ENCODE measurements at regions not wholly inside any gene's neighbourhood (a gene's known extent, or its start where the extent isn't known, plus 50 kb on each side); places are given as distances from the start of the nearest gene placed in this dataset.

- H3K9me3 ChIP-seq (ENCODE audit: low read depth, low read length): no peaks in the 10 kb centered on the region
- H3K27me3 ChIP-seq (ENCODE audit: insufficient read depth, low read length): peaks cover 6% of the 10 kb centered on the region
- no peaks in the 10 kb centered on the region for H3K4me1 ChIP-seq (ENCODE audit: insufficient read depth, low read length)
- no peak overlapping the region for H3K4me3 ChIP-seq (ENCODE audit: low read length)
These were observed 104.7 kb downstream of the MRM1 start for GRCh38 chr17:36705874-36706731.

- peaks cover 6% of the 10 kb centered on the region for H3K27me3 ChIP-seq (ENCODE audit: insufficient read depth, low read length)
- no peaks in the 10 kb centered on the region for H3K4me1 ChIP-seq (ENCODE audit: insufficient read depth, low read length)
- H3K4me3 ChIP-seq (ENCODE audit: low read length): no peak overlapping the region
- H3K9me3 ChIP-seq (ENCODE audit: low read depth, low read length): no peaks in the 10 kb centered on the region
These were observed 106.5 kb downstream of the MRM1 start for GRCh38 chr17:36707904-36708303.

GRCh38 chr17:36714789-36715188, 113.4 kb downstream of the MRM1 start:
- H3K4me1 ChIP-seq (ENCODE audit: insufficient read depth, low read length): no peaks in the 10 kb centered on the region

GRCh38 chr17:36715951-36716350, 114.6 kb downstream of the MRM1 start:
- Histone ChIP-seq H3K9me3 (ENCODE audit: low read depth, low read length) (no peaks in the 10 kb centered on the region), H3K4me3 (ENCODE audit: low read length) (no peak overlapping the region), H3K4me1 (ENCODE audit: insufficient read depth, low read length) (peaks cover under 1% of the 10 kb centered on the region), H3K27me3 (ENCODE audit: insufficient read depth, low read length) (no peaks in the 10 kb centered on the region)

More at GRCh38 chr17:36714789-36715188, 113.4 kb downstream of the MRM1 start:
- no peak overlapping the region for H3K4me3 ChIP-seq (ENCODE audit: low read length)
- no peaks in the 10 kb centered on the region for H3K27me3 ChIP-seq (ENCODE audit: insufficient read depth, low read length)
- no peaks in the 10 kb centered on the region for H3K9me3 ChIP-seq (ENCODE audit: low read depth, low read length)

- H3K27me3 ChIP-seq (ENCODE audit: insufficient read depth, low read length): no peaks in the 10 kb centered on the region
- H3K9me3 ChIP-seq (ENCODE audit: low read depth, low read length): no peaks in the 10 kb centered on the region
- H3K4me3 ChIP-seq (ENCODE audit: low read length): no peak overlapping the region
- peaks cover 12% of the 10 kb centered on the region for H3K4me1 ChIP-seq (ENCODE audit: insufficient read depth, low read length)
These were observed 115.7 kb downstream of the MRM1 start for GRCh38 chr17:36717088-36717487.

- H3K4me1 ChIP-seq (ENCODE audit: insufficient read depth, low read length): peaks cover 26% of the 10 kb centered on the region
- H3K9me3 ChIP-seq (ENCODE audit: low read depth, low read length): no peaks in the 10 kb centered on the region
- H3K4me3 ChIP-seq (ENCODE audit: low read length): no peak overlapping the region
- no peaks in the 10 kb centered on the region for H3K27me3 ChIP-seq (ENCODE audit: insufficient read depth, low read length)
These were observed 118.7 kb downstream of the MRM1 start for GRCh38 chr17:36720131-36720530.

GRCh38 chr17:36721560-36722120, 120.3 kb downstream of the MRM1 start:
- peak overlapping the region; percentile 38 for H3K4me3 ChIP-seq (ENCODE audit: low read length)
- peaks cover 30% of the 10 kb centered on the region for H3K4me1 ChIP-seq (ENCODE audit: insufficient read depth, low read length)
- H3K9me3 ChIP-seq (ENCODE audit: low read depth, low read length): no peaks in the 10 kb centered on the region
- no peaks in the 10 kb centered on the region for H3K27me3 ChIP-seq (ENCODE audit: insufficient read depth, low read length)

- Histone ChIP-seq H3K27me3 (ENCODE audit: insufficient read depth, low read length) (no peaks in the 10 kb centered on the region), H3K9me3 (ENCODE audit: low read depth, low read length) (no peaks in the 10 kb centered on the region), H3K4me1 (ENCODE audit: insufficient read depth, low read length) (peaks cover 35% of the 10 kb centered on the region), H3K4me3 (ENCODE audit: low read length) (peak overlapping the region; percentile 38)
These were observed 120.9 kb downstream of the MRM1 start for GRCh38 chr17:36722121-36722902.

GRCh38 chr17:36722903-36723263, 121.5 kb downstream of the MRM1 start:
- Histone ChIP-seq H3K4me3 (ENCODE audit: low read length) (no peak overlapping the region), H3K9me3 (ENCODE audit: low read depth, low read length) (no peaks in the 10 kb centered on the region), H3K4me1 (ENCODE audit: insufficient read depth, low read length) (peaks cover 38% of the 10 kb centered on the region), H3K27me3 (ENCODE audit: insufficient read depth, low read length) (peaks cover 4% of the 10 kb centered on the region)

GRCh38 chr17:36723459-36724025, 122.2 kb downstream of the MRM1 start:
- Histone ChIP-seq H3K4me1 (ENCODE audit: insufficient read depth, low read length) (peaks cover 38% of the 10 kb centered on the region), H3K27me3 (ENCODE audit: insufficient read depth, low read length) (peaks cover 5% of the 10 kb centered on the region), H3K9me3 (ENCODE audit: low read depth, low read length) (no peaks in the 10 kb centered on the region), H3K4me3 (ENCODE audit: low read length) (no peak overlapping the region)

GRCh38 chr17:36726199-36726598, 124.8 kb downstream of the MRM1 start:
- peaks cover 35% of the 10 kb centered on the region for H3K4me1 ChIP-seq (ENCODE audit: insufficient read depth, low read length)

GRCh38 chr17:36727052-36727451, 125.7 kb downstream of the MRM1 start:
- Histone ChIP-seq H3K4me1 (ENCODE audit: insufficient read depth, low read length) (peaks cover 27% of the 10 kb centered on the region), H3K9me3 (ENCODE audit: low read depth, low read length) (no peaks in the 10 kb centered on the region), H3K4me3 (ENCODE audit: low read length) (no peak overlapping the region), H3K27me3 (ENCODE audit: insufficient read depth, low read length) (peaks cover 13% of the 10 kb centered on the region)

More at GRCh38 chr17:36726199-36726598, 124.8 kb downstream of the MRM1 start:
- Histone ChIP-seq H3K27me3 (ENCODE audit: insufficient read depth, low read length) (peaks cover 13% of the 10 kb centered on the region), H3K9me3 (ENCODE audit: low read depth, low read length) (no peaks in the 10 kb centered on the region), H3K4me3 (ENCODE audit: low read length) (no peak overlapping the region)

GRCh38 chr17:36727577-36727976, 126.2 kb downstream of the MRM1 start:
- Histone ChIP-seq H3K4me3 (ENCODE audit: low read length) (no peak overlapping the region), H3K9me3 (ENCODE audit: low read depth, low read length) (no peaks in the 10 kb centered on the region), H3K27me3 (ENCODE audit: insufficient read depth, low read length) (peaks cover 13% of the 10 kb centered on the region), H3K4me1 (ENCODE audit: insufficient read depth, low read length) (peaks cover 21% of the 10 kb centered on the region)

GRCh38 chr17:36728030-36728991, 126.9 kb downstream of the MRM1 start:
- H3K4me3 ChIP-seq (ENCODE audit: low read length): no peak overlapping the region
- peaks cover 14% of the 10 kb centered on the region for H3K4me1 ChIP-seq (ENCODE audit: insufficient read depth, low read length)
- H3K27me3 ChIP-seq (ENCODE audit: insufficient read depth, low read length): peaks cover 13% of the 10 kb centered on the region
- no peaks in the 10 kb centered on the region for H3K9me3 ChIP-seq (ENCODE audit: low read depth, low read length)

Data from mononuclear cell (primary cell).